Cardiac muscle cell (in vitro differentiated cells and primary cell): ENCODE measurements at regions not wholly inside any gene's neighbourhood (a gene's known extent, or its start where the extent isn't known, plus 50 kb on each side); places are given as distances from the start of the nearest gene placed in this dataset.
A peak's percentile ranks its signal among the peaks of the same experiment; 100 is the strongest.
"Not testable (repeated sequence)": the region's sequence is repeated elsewhere in the genome, so short reads cannot be mapped to it uniquely, and the experiment has no call there.

Experiments
- DNase-seq, 2 donors: peaks; one replicate each; pipeline versions ENCODE4 v3.0.0 to v3.0.0-alpha.2; 2010 to 2017; ENCODE audit warnings: low read depth in 1 of 2, low spot score in 1 of 2
- H3K27ac ChIP-seq: fragments of 200-600 bp; sonication (generic); 2 replicates; pipeline ENCODE4 v1.5.1; 2016
- H3K27me3 ChIP-seq: fragments of 200-600 bp; sonication (generic); 2 replicates; pipeline ENCODE4 v1.6.0; 2016; ENCODE audit warnings: control low read depth
- H3K36me3 ChIP-seq: fragments of 200-600 bp; sonication (generic); 2 replicates; pipeline ENCODE4 v1.5.1; 2016; ENCODE audit warnings: control low read depth
- H3K4me1 ChIP-seq: fragments of 200-600 bp; sonication (generic); 2 replicates; pipeline ENCODE4 v1.8.1; 2017; ENCODE audit warnings: low read depth, mild to moderate bottlenecking, mixed run types
- H3K4me3 ChIP-seq: fragments of 200-600 bp; sonication (generic); 2 replicates; pipeline ENCODE4 v1.5.1; 2016; ENCODE audit warnings: mild to moderate bottlenecking
- H3K9me3 ChIP-seq: fragments of 200-600 bp; sonication (generic); 2 replicates; pipeline ENCODE4 v1.5.1; 2017; ENCODE audit warnings: low read depth, mild to moderate bottlenecking, control low read depth
- TF ChIP-seq, protein P1 (sequence below): IDR thresholded peaks from 2 replicates; pipeline ENCODE4 v1.5.1; 2012; ENCODE audit warnings: low read depth, mild to moderate bottlenecking, low read length

DNA sequence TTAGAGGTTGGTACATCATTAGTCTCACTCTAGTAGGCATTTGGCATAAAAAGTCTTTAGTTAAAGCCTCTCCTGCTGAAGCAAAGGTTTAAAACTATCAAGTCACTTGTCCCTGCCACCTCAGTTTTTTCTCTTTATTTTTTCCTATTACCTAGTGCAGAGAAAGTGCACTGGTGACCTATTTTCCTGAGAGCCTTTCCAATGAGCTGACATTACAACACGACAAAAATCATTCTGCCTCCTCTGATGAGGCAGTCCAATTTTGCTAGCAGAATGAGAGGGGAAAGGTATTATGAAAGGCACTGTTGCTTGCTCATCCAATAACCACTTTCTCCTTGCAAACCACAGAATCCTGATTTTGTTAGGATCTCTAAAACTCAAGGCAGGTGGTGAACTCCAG is 73.3 kb upstream of the SGK1 start:
- no peaks in the 10 kb centered on the region for H3K36me3 ChIP-seq
- H3K4me1 ChIP-seq, result no peaks in the 10 kb centered on the region
- no peak overlapping the region for H3K27ac ChIP-seq
- no peaks in the 10 kb centered on the region for H3K27me3 ChIP-seq
- no peaks in the 10 kb centered on the region for H3K9me3 ChIP-seq
- DNase-seq, result no peak
- TF ChIP-seq, protein P1, sequence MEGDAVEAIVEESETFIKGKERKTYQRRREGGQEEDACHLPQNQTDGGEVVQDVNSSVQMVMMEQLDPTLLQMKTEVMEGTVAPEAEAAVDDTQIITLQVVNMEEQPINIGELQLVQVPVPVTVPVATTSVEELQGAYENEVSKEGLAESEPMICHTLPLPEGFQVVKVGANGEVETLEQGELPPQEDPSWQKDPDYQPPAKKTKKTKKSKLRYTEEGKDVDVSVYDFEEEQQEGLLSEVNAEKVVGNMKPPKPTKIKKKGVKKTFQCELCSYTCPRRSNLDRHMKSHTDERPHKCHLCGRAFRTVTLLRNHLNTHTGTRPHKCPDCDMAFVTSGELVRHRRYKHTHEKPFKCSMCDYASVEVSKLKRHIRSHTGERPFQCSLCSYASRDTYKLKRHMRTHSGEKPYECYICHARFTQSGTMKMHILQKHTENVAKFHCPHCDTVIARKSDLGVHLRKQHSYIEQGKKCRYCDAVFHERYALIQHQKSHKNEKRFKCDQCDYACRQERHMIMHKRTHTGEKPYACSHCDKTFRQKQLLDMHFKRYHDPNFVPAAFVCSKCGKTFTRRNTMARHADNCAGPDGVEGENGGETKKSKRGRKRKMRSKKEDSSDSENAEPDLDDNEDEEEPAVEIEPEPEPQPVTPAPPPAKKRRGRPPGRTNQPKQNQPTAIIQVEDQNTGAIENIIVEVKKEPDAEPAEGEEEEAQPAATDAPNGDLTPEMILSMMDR, result no peak
- no peak overlapping the region for H3K4me3 ChIP-seq

DNA sequence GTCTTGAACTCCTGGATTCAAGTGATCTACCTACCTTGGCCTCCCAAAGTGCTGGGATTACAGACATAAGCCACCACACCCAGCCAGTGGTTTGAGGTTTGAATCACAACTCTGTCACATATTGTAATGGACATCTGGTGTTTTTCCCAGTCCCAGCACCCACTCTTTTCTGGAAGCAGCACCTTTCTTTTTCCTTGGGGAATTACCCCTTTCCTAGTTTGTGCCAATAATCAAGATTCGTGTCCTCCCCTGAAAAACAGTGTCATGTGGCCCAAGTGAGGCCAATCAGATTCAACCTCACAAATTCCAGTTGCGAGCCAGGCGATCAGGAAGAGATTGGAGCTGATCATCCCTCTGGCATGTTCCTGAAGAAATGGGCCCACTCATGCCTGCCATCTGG is 71.7 kb upstream of the SGK1 start:
- Histone ChIP-seq H3K4me1 (no peaks in the 10 kb centered on the region), H3K27me3 (no peaks in the 10 kb centered on the region), H3K9me3 (no peaks in the 10 kb centered on the region), H3K36me3 (no peaks in the 10 kb centered on the region), H3K4me3 (no peak overlapping the region), H3K27ac (no peak overlapping the region)
- no peak for DNase-seq
- TF ChIP-seq, protein P1, result no peak

DNA sequence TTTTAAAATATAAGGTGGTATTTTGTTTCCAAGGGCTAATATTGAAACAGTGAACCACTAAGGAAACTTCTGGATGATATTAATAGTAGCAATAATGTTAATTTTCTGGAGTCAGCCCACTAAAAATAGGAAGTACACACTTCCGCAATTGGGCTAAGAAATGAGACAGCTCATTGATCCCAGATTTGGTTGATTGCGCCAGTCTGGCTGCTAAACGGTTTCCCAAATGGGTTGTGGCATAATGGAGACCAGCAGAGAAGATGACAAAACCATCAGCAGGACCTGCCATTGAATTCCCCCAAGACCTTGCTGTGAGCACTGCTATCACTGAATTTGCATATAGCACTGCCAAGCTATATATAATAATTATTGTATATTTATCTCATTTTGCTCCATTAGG is 71.2 kb upstream of the SGK1 start:
- Histone ChIP-seq H3K4me1 (no peaks in the 10 kb centered on the region), H3K27me3 (no peaks in the 10 kb centered on the region), H3K27ac (no peak overlapping the region), H3K9me3 (no peaks in the 10 kb centered on the region), H3K36me3 (no peaks in the 10 kb centered on the region), H3K4me3 (no peak overlapping the region)
- DNase-seq, result no peak
- TF ChIP-seq, protein P1, result no peak

DNA sequence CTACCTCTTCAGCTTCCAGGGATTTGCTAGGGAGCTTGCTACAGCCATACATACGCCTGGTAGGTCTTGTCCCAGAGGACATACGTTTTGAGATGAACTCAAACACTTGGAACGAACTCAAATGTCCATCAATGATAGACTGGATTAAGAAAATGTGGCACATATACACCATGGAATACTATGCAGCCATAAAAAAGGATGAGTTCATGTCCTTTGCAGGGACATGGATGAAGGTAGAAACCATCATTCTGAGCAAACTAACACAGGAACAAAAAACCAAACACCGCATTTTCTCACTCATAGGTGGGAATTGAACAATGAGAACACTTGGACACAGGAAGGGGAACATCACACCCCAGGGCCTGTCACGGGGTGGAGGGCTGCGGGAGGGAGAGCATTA is 68.6 kb upstream of the SGK1 start:
- not testable (repeated sequence) for H3K27me3 ChIP-seq, H3K4me1 ChIP-seq, DNase-seq, H3K9me3 ChIP-seq, H3K27ac ChIP-seq, H3K4me3 ChIP-seq, H3K36me3 ChIP-seq

DNA sequence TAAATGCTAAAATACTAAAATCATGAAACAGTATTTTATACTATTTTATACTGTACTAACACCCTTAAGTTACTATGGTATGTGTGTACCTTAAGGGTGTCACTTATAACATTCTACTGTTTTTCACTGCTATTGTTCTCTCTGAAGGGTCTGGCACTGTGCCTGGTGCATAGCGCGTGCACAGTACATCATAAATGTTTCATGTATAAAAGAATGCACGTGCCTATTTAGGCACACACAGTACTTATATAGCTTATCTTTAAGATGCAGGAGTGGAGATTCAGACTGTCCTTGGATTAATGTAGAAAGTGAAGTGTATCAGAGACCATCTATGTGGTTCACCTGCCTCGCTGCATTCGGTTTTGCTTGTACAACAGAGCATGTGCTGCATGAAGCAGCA is 64.0 kb upstream of the SGK1 start:
- peak in 1 of 2 donors; percentile 32 for DNase-seq
- TF ChIP-seq, protein P1, result no peak
- no peaks in the 10 kb centered on the region for H3K36me3 ChIP-seq
- H3K27me3 ChIP-seq, result no peaks in the 10 kb centered on the region
- H3K4me1 ChIP-seq, result no peaks in the 10 kb centered on the region
- no peak overlapping the region for H3K4me3 ChIP-seq
- H3K9me3 ChIP-seq, result no peaks in the 10 kb centered on the region
- no peak overlapping the region for H3K27ac ChIP-seq

DNA sequence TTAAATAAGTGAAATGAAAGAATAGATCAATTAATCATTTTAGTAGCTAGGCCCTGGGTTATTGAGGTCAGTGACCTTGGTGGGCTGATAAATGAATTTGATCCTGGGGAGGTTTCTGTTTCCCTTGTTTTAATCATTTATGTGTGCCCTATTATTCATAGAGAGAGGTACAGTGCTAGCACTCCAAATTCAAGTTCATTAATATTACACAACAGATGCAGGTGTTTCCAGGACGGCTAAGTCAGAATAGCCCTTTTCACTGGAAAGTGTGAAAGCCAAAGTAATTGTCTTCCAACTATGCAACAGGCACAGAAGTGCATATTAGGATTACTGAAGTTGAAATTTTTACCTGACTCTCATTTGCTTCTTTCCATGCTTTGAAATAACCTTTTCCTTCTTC is 61.7 kb upstream of the SGK1 start:
- Histone ChIP-seq H3K27me3 (no peaks in the 10 kb centered on the region), H3K36me3 (no peaks in the 10 kb centered on the region), H3K27ac (no peak overlapping the region), H3K9me3 (no peaks in the 10 kb centered on the region), H3K4me1 (no peaks in the 10 kb centered on the region), H3K4me3 (no peak overlapping the region)
- DNase-seq, result no peak
- TF ChIP-seq, protein P1, result no peak
